ENCODE measurements at regions not wholly inside any gene's neighbourhood (a gene's known extent, or its start where the extent isn't known, plus 50 kb on each side); places are given as distances from the start of the nearest gene placed in this dataset.

DNA sequence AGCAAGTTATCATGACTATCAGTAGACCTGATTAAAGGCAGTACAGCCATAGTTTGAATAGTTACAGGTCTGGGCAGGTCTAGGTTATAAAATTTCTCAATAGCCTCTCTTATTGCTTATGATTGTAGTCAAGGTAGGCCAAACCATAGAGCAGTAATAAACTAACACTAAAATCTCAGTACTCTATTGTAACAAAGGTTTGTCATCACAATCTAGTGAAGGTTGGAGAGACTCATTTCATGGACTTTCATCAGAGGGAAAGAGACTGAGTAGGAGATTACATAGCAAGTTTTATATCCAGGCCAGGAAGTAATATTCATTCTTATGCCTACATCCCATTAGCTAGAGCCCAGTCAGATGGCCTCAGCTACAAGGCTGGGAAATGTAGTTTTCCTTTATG lies 141.0 kb downstream of the ASB9 start:
- Histone ChIP-seq H3K4me1 (no peaks in the 10 kb centered on the region), H3K27ac (no peak overlapping the region), H3K9me3 (no peaks in the 10 kb centered on the region), H3K27me3 (no peaks in the 10 kb centered on the region), H3K4me3 (no peak overlapping the region), H3K36me3 (no peaks in the 10 kb centered on the region)
- TF ChIP-seq, protein P1, sequence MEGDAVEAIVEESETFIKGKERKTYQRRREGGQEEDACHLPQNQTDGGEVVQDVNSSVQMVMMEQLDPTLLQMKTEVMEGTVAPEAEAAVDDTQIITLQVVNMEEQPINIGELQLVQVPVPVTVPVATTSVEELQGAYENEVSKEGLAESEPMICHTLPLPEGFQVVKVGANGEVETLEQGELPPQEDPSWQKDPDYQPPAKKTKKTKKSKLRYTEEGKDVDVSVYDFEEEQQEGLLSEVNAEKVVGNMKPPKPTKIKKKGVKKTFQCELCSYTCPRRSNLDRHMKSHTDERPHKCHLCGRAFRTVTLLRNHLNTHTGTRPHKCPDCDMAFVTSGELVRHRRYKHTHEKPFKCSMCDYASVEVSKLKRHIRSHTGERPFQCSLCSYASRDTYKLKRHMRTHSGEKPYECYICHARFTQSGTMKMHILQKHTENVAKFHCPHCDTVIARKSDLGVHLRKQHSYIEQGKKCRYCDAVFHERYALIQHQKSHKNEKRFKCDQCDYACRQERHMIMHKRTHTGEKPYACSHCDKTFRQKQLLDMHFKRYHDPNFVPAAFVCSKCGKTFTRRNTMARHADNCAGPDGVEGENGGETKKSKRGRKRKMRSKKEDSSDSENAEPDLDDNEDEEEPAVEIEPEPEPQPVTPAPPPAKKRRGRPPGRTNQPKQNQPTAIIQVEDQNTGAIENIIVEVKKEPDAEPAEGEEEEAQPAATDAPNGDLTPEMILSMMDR (IDR thresholded peaks at IDR 0.05) = no peak
- no peak for TF ChIP-seq POLR2A (IDR thresholded peaks at IDR 0.05)
- TF ChIP-seq EP300 (IDR thresholded peaks at IDR 0.05) = no peak
- TF ChIP-seq POLR2AphosphoS5 (IDR thresholded peaks at IDR 0.05) = no peak
- intact Hi-C loops (cut with DNase I; ENCODE audit: low total_unique reads) = no loop called here
- no peak for DNase-seq

DNA sequence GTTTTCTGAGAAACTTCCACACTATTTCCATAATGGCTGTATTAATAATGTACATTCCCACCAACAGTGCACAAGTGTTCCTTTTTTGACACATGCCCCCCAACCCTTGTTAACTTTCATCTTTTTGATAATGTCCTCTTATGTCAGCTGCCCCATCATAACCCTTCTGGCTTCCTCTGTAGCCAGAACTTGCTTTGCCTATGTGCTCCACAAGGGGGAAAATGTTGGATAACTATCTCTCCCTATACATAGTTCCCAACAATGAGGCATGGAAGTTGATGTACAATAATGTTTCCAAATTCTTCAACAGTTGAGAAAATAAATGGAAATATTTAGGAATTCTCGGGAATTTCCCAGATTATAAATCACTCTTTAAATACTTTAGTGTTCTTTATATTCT lies 142.9 kb downstream of the ASB9 start:
- H3K4me1 ChIP-seq = no peaks in the 10 kb centered on the region
- no peaks in the 10 kb centered on the region for H3K27me3 ChIP-seq
- no peak for DNase-seq
- no peaks in the 10 kb centered on the region for H3K9me3 ChIP-seq
- H3K27ac ChIP-seq = no peak overlapping the region
- TF ChIP-seq POLR2AphosphoS5 (IDR thresholded peaks at IDR 0.05) = no peak
- TF ChIP-seq, protein P1 (IDR thresholded peaks at IDR 0.05) = no peak
- TF ChIP-seq POLR2A (IDR thresholded peaks at IDR 0.05) = no peak
- TF ChIP-seq EP300 (IDR thresholded peaks at IDR 0.05) = no peak
- H3K36me3 ChIP-seq = no peaks in the 10 kb centered on the region
- intact Hi-C loops (cut with DNase I; ENCODE audit: low total_unique reads) = no loop called here
- H3K4me3 ChIP-seq = no peak overlapping the region
- WGBS, 5 donors = 62 to 93% (median 78%) methylated on average over 1 of the region's 1 CpG

DNA sequence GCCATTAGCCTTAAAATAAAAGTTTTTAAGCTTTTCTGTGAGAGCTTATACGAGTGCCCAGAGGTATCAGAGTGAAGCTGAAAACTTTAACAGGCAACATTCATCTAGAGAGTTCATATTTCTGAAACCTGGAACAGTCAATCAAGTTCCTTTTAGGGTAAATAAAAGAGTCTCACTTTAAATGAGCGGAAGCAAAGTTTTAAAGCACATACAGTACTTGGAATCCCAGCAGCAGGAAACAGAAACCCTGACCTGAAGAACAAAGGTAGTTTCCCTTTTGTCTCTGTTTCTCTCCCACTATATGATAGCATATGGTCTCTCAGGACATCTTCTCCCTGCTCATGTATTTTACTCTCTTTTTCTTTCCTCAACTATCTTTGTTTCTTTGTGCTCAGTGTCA lies 153.0 kb downstream of the ASB9 start:
- 69 to 85% (median 73%) methylated on average over 2 of the region's 2 CpGs for WGBS, 5 donors
- no peak overlapping the region for H3K27ac ChIP-seq

DNA sequence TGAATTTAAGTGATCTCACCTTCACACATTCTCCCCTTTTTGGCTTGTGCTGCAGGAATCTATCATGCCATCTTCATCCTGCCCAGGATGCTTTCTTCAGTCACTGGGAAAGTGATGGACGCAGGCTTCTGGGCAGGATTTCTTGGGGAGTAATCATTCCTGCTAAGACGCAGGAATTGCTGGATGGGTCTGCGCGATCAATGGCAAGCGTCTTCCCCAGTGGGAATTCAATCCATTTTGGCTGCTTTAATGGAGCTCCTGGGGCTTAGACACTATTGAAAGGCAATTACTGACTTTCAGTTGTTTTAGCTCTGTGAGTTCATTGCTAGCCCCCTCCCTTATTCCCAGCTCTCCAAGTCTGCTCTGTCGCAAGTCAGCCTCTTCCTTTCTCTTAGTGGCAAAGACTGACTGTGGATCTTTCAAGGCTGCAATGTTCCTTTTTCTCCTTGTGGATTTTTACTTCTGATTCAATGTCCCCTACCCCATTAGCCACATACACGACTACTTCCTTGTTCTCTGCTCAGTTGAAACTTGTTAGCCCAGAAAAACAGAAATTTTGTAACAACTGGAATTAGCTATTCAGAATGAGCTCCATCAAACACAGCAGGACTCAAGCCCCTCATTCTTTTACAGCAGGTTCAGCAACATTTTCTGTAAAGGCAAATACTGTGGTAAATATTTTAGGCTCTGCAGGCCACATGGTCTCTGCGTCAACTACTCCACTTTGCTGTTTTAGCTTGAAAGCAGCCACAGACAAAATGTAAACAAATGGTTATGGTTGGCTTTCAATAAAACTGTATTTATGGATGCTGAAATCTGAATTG lies 154.9 kb downstream of the ASB9 start:
- Histone ChIP-seq H3K27me3 (no peaks in the 10 kb centered on the region), H3K27ac (no peak overlapping the region), H3K4me3 (no peak overlapping the region), H3K36me3 (no peaks in the 10 kb centered on the region), H3K4me1 (no peaks in the 10 kb centered on the region), H3K9me3 (peaks cover 0 to 3% (median 0%) of the 10 kb centered on the region in 4 donors)
- WGBS, 5 donors = 61 to 77% (median 71%) methylated on average over 8 of the region's 8 CpGs
- TF ChIP-seq EP300 (IDR thresholded peaks at IDR 0.05) (no peak), POLR2AphosphoS5 (IDR thresholded peaks at IDR 0.05) (no peak), POLR2A (IDR thresholded peaks at IDR 0.05) (no peak)
- TF ChIP-seq, protein P1 (IDR thresholded peaks at IDR 0.05) = no peak
- intact Hi-C loops (cut with DNase I; ENCODE audit: low total_unique reads) = no loop called here
- no peak for DNase-seq

More for the DNA sequence above, 153.0 kb downstream of the ASB9 start:
- Histone ChIP-seq H3K36me3 (no peaks in the 10 kb centered on the region), H3K9me3 (peaks cover 0 to 3% (median 0%) of the 10 kb centered on the region in 4 donors), H3K4me3 (no peak overlapping the region), H3K27me3 (no peaks in the 10 kb centered on the region), H3K4me1 (no peaks in the 10 kb centered on the region)
- intact Hi-C loops (cut with DNase I; ENCODE audit: low total_unique reads) = no loop called here
- no peak for DNase-seq
- TF ChIP-seq POLR2A (IDR thresholded peaks at IDR 0.05) = no peak
- no peak for TF ChIP-seq EP300 (IDR thresholded peaks at IDR 0.05)
- TF ChIP-seq, protein P1 (IDR thresholded peaks at IDR 0.05) = no peak
- no peak for TF ChIP-seq POLR2AphosphoS5 (IDR thresholded peaks at IDR 0.05)

All from stomach (tissue), 8 donors.